B cell (primary cell): ENCODE measurements at regions not wholly inside any gene's neighbourhood (a gene's known extent, or its start where the extent isn't known, plus 50 kb on each side); places are given as distances from the start of the nearest gene placed in this dataset.

Experiments
- ATAC-seq: fragments of 200-7000 bp; cut with Tn5 transposase; one replicate; pipeline ENCODE4 v1.10.0; 2021; ENCODE audit warnings: low read depth, mild to moderate bottlenecking, moderate number of reproducible peaks, moderate library complexity
- CTCF ChIA-PET: fragments of 350-600 bp; sonication (Branson Sonifier 250); formaldehyde crosslinking; loops from one replicate; lab custom pipeline; 2021; ENCODE audit warnings: antibody characterized with exemption, inconsistent platforms; lab: Charles Lee
- POLR2A ChIA-PET: fragments of 350-600 bp; sonication (Branson Sonifier 250); formaldehyde crosslinking; loops from one replicate; lab custom pipeline; 2021; ENCODE audit warnings: antibody characterized with exemption; lab: Charles Lee
- DNase-seq: peaks from one replicate; pipeline ENCODE4 v3.0.0; 2013
- H2AFZ ChIP-seq: 2 replicates; pipeline ENCODE4 v1.6.1; 2012; ENCODE audit warnings: mild to moderate bottlenecking, low read depth, low read length; ENCODE audit not compliant: insufficient read depth, poor library complexity, severe bottlenecking
- H3K27ac ChIP-seq, 2 donors: 1 replicate in 1 of 2; 2 replicates in 1 of 2; pipeline ENCODE4 v1.5.1; 2012 to 2013; ENCODE audit warnings: low read length in 2 of 2, mild to moderate bottlenecking in 2 of 2, moderate library complexity in 1 of 2
- H3K27me3 ChIP-seq, 4 experiments: fragments of 200-600 bp in 1 of 4; sonication (generic) in 1 of 4; replicated peaks in 1 of 4; 1 replicate in 2 of 4; 2 replicates in 2 of 4; pipeline versions ENCODE4 v1.6.1 to v1.7.0; 2013 to 2016; ENCODE audit warnings: low read length in 3 of 4, mild to moderate bottlenecking in 2 of 4, mixed read lengths in 1 of 4, moderate library complexity in 1 of 4; ENCODE audit not compliant: insufficient read depth in 4 of 4, control insufficient read depth in 3 of 4; ENCODE audit errors: control extremely low read depth in 1 of 4
- H3K36me3 ChIP-seq, 2 experiments: replicated peaks in 1 of 2; 1 replicate in 1 of 2; 2 replicates in 1 of 2; pipeline versions ENCODE4 v1.6.1 to v1.7.1; 2013; ENCODE audit warnings: low read length in 1 of 2; ENCODE audit not compliant: insufficient read depth in 2 of 2, control insufficient read depth in 1 of 2; ENCODE audit errors: control extremely low read depth in 1 of 2, extremely low read depth in 1 of 2
- H3K4me1 ChIP-seq, 2 donors: fragments of 200-600 bp in 1 of 2; sonication (generic) in 1 of 2; 1 replicate in 1 of 2; 2 replicates in 1 of 2; pipeline versions ENCODE4 v1.5.1 to v1.6.1; 2013 to 2017; ENCODE audit warnings: low read length in 2 of 2; ENCODE audit not compliant: control insufficient read depth in 2 of 2, insufficient read depth in 2 of 2
- H3K4me2 ChIP-seq: replicated peaks from 2 replicates; pipeline ENCODE3; 2012; ENCODE audit warnings: mild to moderate bottlenecking, low read depth, low read length; ENCODE audit not compliant: poor library complexity, severe bottlenecking
- H3K4me3 ChIP-seq, 5 experiments: fragments of 200-600 bp in 1 of 5; sonication (generic) in 1 of 5; 1 replicate in 3 of 5; 2 replicates in 2 of 5; pipeline versions ENCODE4 v1.5.1 to v1.7.0; 2011 to 2016; ENCODE audit warnings: low read length in 4 of 5, mild to moderate bottlenecking in 4 of 5, low read depth in 2 of 5, control low read depth in 1 of 5, moderate library complexity in 1 of 5; ENCODE audit not compliant: insufficient read depth in 1 of 5; ENCODE audit errors: control extremely low read depth in 1 of 5, extremely low read depth in 1 of 5
- H3K79me2 ChIP-seq: fragments of 200-600 bp; sonication (generic); one replicate; pipeline ENCODE4 v1.6.0; 2016; ENCODE audit warnings: low read length; ENCODE audit not compliant: control insufficient read depth, insufficient read depth
- H3K9ac ChIP-seq: fragments of 200-600 bp; sonication (generic); 2 replicates; pipeline ENCODE4 v1.6.1; 2017; ENCODE audit warnings: mild to moderate bottlenecking, low read length, moderate library complexity
- H3K9me3 ChIP-seq, 3 donors: one replicate each; pipeline versions ENCODE4 v1.6.1 to v1.7.1; 2013; ENCODE audit warnings: low read length in 2 of 3; ENCODE audit not compliant: control insufficient read depth in 2 of 3, insufficient read depth in 1 of 3; ENCODE audit errors: control extremely low read depth in 1 of 3
- H4K20me1 ChIP-seq: 2 replicates; pipeline ENCODE4 v1.6.0; 2012; ENCODE audit warnings: mild to moderate bottlenecking, low read length; ENCODE audit not compliant: insufficient read depth, control insufficient read depth, poor library complexity, severe bottlenecking
- H3K27ac Mint-ChIP-seq: one replicate; pipeline ENCODE4 v1.8.0; 2021; ENCODE audit warnings: mixed read lengths
- H3K27me3 Mint-ChIP-seq: one replicate; pipeline ENCODE4 v1.8.0; 2021; ENCODE audit warnings: mixed read lengths
- H3K4me1 Mint-ChIP-seq: one replicate; pipeline ENCODE4 v1.8.0; 2021; ENCODE audit warnings: mixed read lengths
- H3K4me3 Mint-ChIP-seq: one replicate; pipeline ENCODE4 v1.8.0; 2021; ENCODE audit warnings: mixed read lengths
- H3K9me3 Mint-ChIP-seq: one replicate; pipeline ENCODE4 v1.8.0; 2022; ENCODE audit warnings: mixed read lengths; ENCODE audit not compliant: insufficient read depth
- EZH2 ChIP-seq: IDR thresholded peaks from 2 replicates; pipeline ENCODE4 v1.6.1; 2012; ENCODE audit warnings: borderline replicate concordance, low read depth, mild to moderate bottlenecking, moderate library complexity, low read length; ENCODE audit not compliant: insufficient read depth, poor library complexity, severe bottlenecking
- WGBS: methylation state at CpG from one replicate; pipeline ENCODE4 v1.1.5; 2013; ENCODE audit warnings: missing lambda C conversion rate; ENCODE audit not compliant: insufficient coverage; 5-methylcytosine and 5-hydroxymethylcytosine counted together
- intact Hi-C: fragments of 100-400 bp; cut with micrococcal nuclease; formaldehyde crosslinking; loops from one replicate; pipeline ENCODE4 v1.10.0; 2022
- TF ChIP-seq, protein P1 (sequence below): fragments of 200-600 bp; IDR thresholded peaks from one replicate; pipeline ENCODE4 v1.8.0; 2022; ENCODE audit warnings: antibody characterized with exemption, mild to moderate bottlenecking

- no peak for ATAC-seq
These were observed 730.3 kb downstream of the ZNF385D start for GRCh38 chr3:21020681-21021080.

GRCh38 chr3:21020043-21020442, 731.0 kb downstream of the ZNF385D start:
- Histone ChIP-seq H3K9me3 (peaks cover 0 to 11% (median 2%) of the 10 kb centered on the region in 3 donors), H3K36me3 (no peaks in the 10 kb centered on the region), H3K4me1 (no peaks in the 10 kb centered on the region), H3K4me3 (no peak overlapping the region), H3K27me3 (no peaks in the 10 kb centered on the region), H3K27ac (no peak overlapping the region), H3K79me2 (no peaks in the 10 kb centered on the region), H4K20me1 (no peaks in the 10 kb centered on the region), H2AFZ (no peak overlapping the region), H3K9ac (no peak overlapping the region), H3K4me2 (no peak overlapping the region)
- DNase-seq (no peak), ATAC-seq (no peak)
- Mint-ChIP-seq H3K9me3 (peaks cover 3% of the 10 kb centered on the region), H3K27ac (no peak overlapping the region), H3K4me1 (no peaks in the 10 kb centered on the region), H3K4me3 (no peak overlapping the region), H3K27me3 (no peaks in the 10 kb centered on the region)
- intact Hi-C loops: no loop called here
- TF ChIP-seq EZH2: no peak
- TF ChIP-seq, protein P1, sequence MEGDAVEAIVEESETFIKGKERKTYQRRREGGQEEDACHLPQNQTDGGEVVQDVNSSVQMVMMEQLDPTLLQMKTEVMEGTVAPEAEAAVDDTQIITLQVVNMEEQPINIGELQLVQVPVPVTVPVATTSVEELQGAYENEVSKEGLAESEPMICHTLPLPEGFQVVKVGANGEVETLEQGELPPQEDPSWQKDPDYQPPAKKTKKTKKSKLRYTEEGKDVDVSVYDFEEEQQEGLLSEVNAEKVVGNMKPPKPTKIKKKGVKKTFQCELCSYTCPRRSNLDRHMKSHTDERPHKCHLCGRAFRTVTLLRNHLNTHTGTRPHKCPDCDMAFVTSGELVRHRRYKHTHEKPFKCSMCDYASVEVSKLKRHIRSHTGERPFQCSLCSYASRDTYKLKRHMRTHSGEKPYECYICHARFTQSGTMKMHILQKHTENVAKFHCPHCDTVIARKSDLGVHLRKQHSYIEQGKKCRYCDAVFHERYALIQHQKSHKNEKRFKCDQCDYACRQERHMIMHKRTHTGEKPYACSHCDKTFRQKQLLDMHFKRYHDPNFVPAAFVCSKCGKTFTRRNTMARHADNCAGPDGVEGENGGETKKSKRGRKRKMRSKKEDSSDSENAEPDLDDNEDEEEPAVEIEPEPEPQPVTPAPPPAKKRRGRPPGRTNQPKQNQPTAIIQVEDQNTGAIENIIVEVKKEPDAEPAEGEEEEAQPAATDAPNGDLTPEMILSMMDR: no peak
- CTCF ChIA-PET: no interaction called here
- POLR2A ChIA-PET: no interaction called here
- WGBS: 69% methylated on average over 2 of the region's 2 CpGs

More at GRCh38 chr3:21020681-21021080, 730.3 kb downstream of the ZNF385D start:
- H2AFZ ChIP-seq: no peak overlapping the region
- CTCF ChIA-PET: no interaction called here
- H3K9ac ChIP-seq: no peak overlapping the region
- WGBS: 92% methylated on average over 3 of the region's 5 CpGs
- no peaks in the 10 kb centered on the region for H3K27me3 ChIP-seq
- H3K4me3 ChIP-seq: no peak overlapping the region
- Mint-ChIP-seq H3K4me3 (no peak overlapping the region), H3K27ac (no peak overlapping the region), H3K4me1 (no peaks in the 10 kb centered on the region), H3K27me3 (no peaks in the 10 kb centered on the region), H3K9me3 (peaks cover 3% of the 10 kb centered on the region)
- H4K20me1 ChIP-seq: no peaks in the 10 kb centered on the region
- POLR2A ChIA-PET: no interaction called here
- TF ChIP-seq, protein P1: no peak
- no peak for TF ChIP-seq EZH2
- H3K79me2 ChIP-seq: no peaks in the 10 kb centered on the region
- H3K27ac ChIP-seq: no peak overlapping the region
- H3K4me2 ChIP-seq: no peak overlapping the region
- intact Hi-C loops: no loop called here
- H3K9me3 ChIP-seq: peaks cover 0 to 11% (median 2%) of the 10 kb centered on the region in 3 donors
- DNase-seq: no peak
- H3K4me1 ChIP-seq: no peaks in the 10 kb centered on the region
- no peaks in the 10 kb centered on the region for H3K36me3 ChIP-seq
